K562 (cell line): ENCODE measurements at regions not wholly inside any gene's neighbourhood (a gene's known extent, or its start where the extent isn't known, plus 50 kb on each side); places are given as distances from the start of the nearest gene placed in this dataset.

Source experiments
- ATAC-seq: fragments of 200-7000 bp; cut with Tn5 transposase; 3 replicates; pipeline ENCODE4 v1.9.1; 2020; ENCODE audit warnings: moderate library complexity
- BruUV-seq: library from RNA; stranded (reverse); fragments of 400-500 nt; replicated peaks from 2 replicates; lab custom pipeline; 2021; lab: Mats Ljungman, UMichigan
- CTCF ChIA-PET: fragments of 300-600 bp; formaldehyde crosslinking; extraction: SDS; loops from one replicate; lab custom pipeline; 2021; ENCODE audit warnings: low intra/inter-chr PET ratio; lab: Yijun Ruan, JAX
- POLR2A ChIA-PET: fragments of 300-600, 350-650 bp; sonication (Branson Sonifier 250); formaldehyde crosslinking; extraction: SDS; loops from one replicate; lab custom pipeline; 2021; ENCODE audit warnings: antibody characterized with exemption, inconsistent platforms; lab: Yijun Ruan, JAX
- DNase-seq, 4 experiments: peaks; one replicate each; pipeline versions ENCODE4 v3.0.0 to v3.0.0-alpha.2; 2011 to 2018; ENCODE audit warnings: low spot score in 3 of 4, mixed read lengths in 3 of 4; ENCODE audit errors: extremely low read depth in 1 of 4
- FAIRE-seq: peaks from 2 replicates; lab custom pipeline; 2011; peaks lifted over from hg19 to GRCh38; lab: Jason Lieb, UNC
- H2AFZ ChIP-seq: 2 replicates; pipeline ENCODE4 v1.6.0; 2011; ENCODE audit warnings: low read depth, low read length, control low read depth, inconsistent platforms
- H3K27ac ChIP-seq: fragments of 200-600 bp; 3 replicates; pipeline ENCODE4 v1.8.0; 2011; ENCODE audit warnings: low read depth, mild to moderate bottlenecking, control low read depth, inconsistent platforms, low read length, moderate library complexity, mixed read lengths; ENCODE audit errors: extremely low read depth
- H3K27me3 ChIP-seq, 2 experiments: fragments of 300-600 bp in 1 of 2; 2 replicates in 1 of 2; 3 replicates in 1 of 2; pipeline versions ENCODE4 v1.6.0 to v1.8.0; 2011; ENCODE audit warnings: inconsistent platforms in 2 of 2, low read length in 2 of 2, mild to moderate bottlenecking in 1 of 2, mixed read lengths in 1 of 2, moderate library complexity in 1 of 2; ENCODE audit not compliant: control insufficient read depth in 2 of 2, insufficient read depth in 2 of 2
- H3K36me3 ChIP-seq: fragments of 300-600 bp; 3 replicates; pipeline ENCODE4 v1.8.0; 2011; ENCODE audit warnings: mild to moderate bottlenecking, low read length, inconsistent platforms; ENCODE audit not compliant: control insufficient read depth, insufficient read depth
- H3K4me1 ChIP-seq, 2 experiments: fragments of 200-600 bp in 1 of 2; replicated peaks in 1 of 2; 2 replicates in 1 of 2; 3 replicates in 1 of 2; pipeline versions ENCODE4 v1.5.1 to v1.8.0; 2011; ENCODE audit warnings: inconsistent platforms in 2 of 2, low read length in 2 of 2, mild to moderate bottlenecking in 1 of 2, mixed read lengths in 1 of 2, moderate library complexity in 1 of 2; ENCODE audit not compliant: control insufficient read depth in 2 of 2, insufficient read depth in 2 of 2
- H3K4me2 ChIP-seq: 2 replicates; pipeline ENCODE4 v1.6.1; 2011; ENCODE audit warnings: low read length, control low read depth, inconsistent platforms, mixed read lengths; ENCODE audit not compliant: insufficient read depth
- H3K4me3 ChIP-seq: fragments of 200-600 bp; sonication (generic), shearing (Covaris generic); 2 replicates; pipeline ENCODE4 v1.5.1; 2016; ENCODE audit warnings: control low read depth, inconsistent platforms
- H3K79me2 ChIP-seq: fragments of 200-600 bp; 3 replicates; pipeline ENCODE4 v1.8.0; 2011; ENCODE audit warnings: low read length, inconsistent platforms; ENCODE audit not compliant: control insufficient read depth, insufficient read depth
- H3K9ac ChIP-seq, 2 experiments: 2 replicates each; pipeline versions ENCODE4 v1.6.0 to v1.6.1; 2011; ENCODE audit warnings: low read depth in 2 of 2, low read length in 2 of 2, control low read depth in 1 of 2, inconsistent platforms in 1 of 2, mild to moderate bottlenecking in 1 of 2, mixed read lengths in 1 of 2; ENCODE audit not compliant: insufficient read depth in 1 of 2
- H3K9me1 ChIP-seq: one replicate; pipeline ENCODE4 v1.6.0; 2011; ENCODE audit warnings: inconsistent platforms, mild to moderate bottlenecking, low read length, moderate library complexity; ENCODE audit not compliant: control insufficient read depth, insufficient read depth
- H3K9me3 ChIP-seq: replicated peaks from 2 replicates; pipeline ENCODE4 v1.5.1; 2011; ENCODE audit warnings: low read depth, low read length, inconsistent platforms; ENCODE audit not compliant: control insufficient read depth, insufficient read depth
- H4K20me1 ChIP-seq: replicated peaks from 2 replicates; pipeline ENCODE4 v1.6.1; 2011; ENCODE audit warnings: low read length, inconsistent platforms, mixed read lengths; ENCODE audit not compliant: control insufficient read depth, insufficient read depth
- HDAC8 ChIP-seq: fragments of 450-650 bp; IDR thresholded peaks from 2 replicates; pipeline ENCODE4 v1.6.1; 2016; ENCODE audit warnings: mild to moderate bottlenecking, missing genetic modification characterization, moderate library complexity, missing compliant biosample characterization
- MED1 ChIP-seq: sonication (generic); formaldehyde crosslinking; IDR thresholded peaks from 2 replicates; pipeline ENCODE4 v1.8.1; 2023; ENCODE audit warnings: missing genetic modification reagents, borderline replicate concordance
- NFRKB ChIP-seq: fragments of 450-650 bp; IDR thresholded peaks from 2 replicates; pipeline ENCODE4 v1.6.1; 2016; ENCODE audit warnings: low read depth
- PTBP1 ChIP-seq: fragments of 200-400 bp; formaldehyde crosslinking; IDR thresholded peaks from 2 replicates; pipeline ENCODE4 v1.6.1; 2017; ENCODE audit warnings: low read depth, low read length
- RFX1 ChIP-seq: fragments of 450-650 bp; IDR thresholded peaks from 2 replicates; pipeline ENCODE4 v1.6.1; 2016; ENCODE audit warnings: mild to moderate bottlenecking, moderate library complexity
- SNRNP70 ChIP-seq: fragments of 200-400 bp; formaldehyde crosslinking; optimal IDR thresholded peaks from 2 replicates; pipeline ENCODE3; 2017; ENCODE audit warnings: low read depth, low read length
- TRIM25 ChIP-seq: fragments of 450-650 bp; IDR thresholded peaks from 2 replicates; pipeline ENCODE4 v1.7.0; 2016; ENCODE audit warnings: borderline replicate concordance
- TSC22D4 ChIP-seq: fragments of 450-650 bp; IDR thresholded peaks from 2 replicates; pipeline ENCODE4 v1.6.1; 2016; ENCODE audit warnings: missing genetic modification characterization, missing biosample characterization, control low read depth
- ZBTB34 ChIP-seq: fragments of 250-450 bp; sonication (Bioruptor Pico); IDR thresholded peaks from 2 replicates; pipeline ENCODE4 v1.8.0; 2021; ENCODE audit warnings: mild to moderate bottlenecking, moderate library complexity
- ZFPM2 ChIP-seq: fragments of 250-450 bp; sonication (Bioruptor Pico); IDR thresholded peaks from 2 replicates; pipeline ENCODE4 v1.5.1; 2022; ENCODE audit warnings: mild to moderate bottlenecking
- ZNF511 ChIP-seq: sonication (generic); formaldehyde crosslinking; IDR thresholded peaks from 2 replicates; pipeline ENCODE4 v1.8.0; 2022; ENCODE audit warnings: mild to moderate bottlenecking, missing genetic modification reagents
- ZNF696 ChIP-seq: fragments of 250-450 bp; sonication (Bioruptor Pico); conservative IDR thresholded peaks from 2 replicates; pipeline ENCODE4 v1.4.0; 2020; ENCODE audit warnings: mild to moderate bottlenecking, moderate library complexity
- in situ Hi-C: fragments of 300-500 bp; cut with MboI; formaldehyde crosslinking; loops from 4 replicates; pipeline ENCODE4 v1.15.0; 2018; ENCODE audit warnings: inconsistent platforms, mixed read lengths
- intact Hi-C: fragments of 100-400 bp; cut with micrococcal nuclease; formaldehyde crosslinking; loops from 2 replicates; pipeline ENCODE4 v1.14.2; 2022

DNA sequence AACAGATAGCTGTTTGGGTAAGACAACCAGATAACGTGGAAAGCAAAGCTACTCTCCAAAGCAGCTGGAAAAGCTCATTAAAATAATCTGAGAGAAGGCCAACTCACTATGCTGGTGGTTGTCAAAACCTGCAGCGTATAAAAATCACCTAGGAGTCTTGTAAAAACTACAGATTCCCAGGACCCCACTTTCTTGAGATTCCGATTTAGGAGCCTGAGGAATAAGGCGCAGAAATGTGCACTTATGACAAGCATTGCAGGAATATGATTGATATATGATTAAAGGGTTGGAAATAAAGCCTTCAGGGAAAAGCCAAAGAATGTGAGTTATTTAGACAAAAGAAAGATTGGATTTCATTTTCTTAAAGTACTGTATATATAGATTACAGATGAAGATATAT, 285.0 kb upstream of the PTGER4 start (continued):
- TF ChIP-seq MED1 (CRISPR knock-in tag) (no peak), ZFPM2 (CRISPR knock-in tag) (no peak), RFX1 (no peak), ZNF696 (no peak), ZNF511 (CRISPR knock-in tag) (no peak), ZBTB34 (CRISPR knock-in tag) (no peak), HDAC8 (tag) (no peak), TSC22D4 (no peak), SNRNP70 (no peak), PTBP1 (no peak)
- TF ChIP-seq, all 486 proteins: peak for 0

GRCh38 chr5:40391642-40392041, 288.1 kb upstream of the PTGER4 start:
- POLR2A ChIA-PET: no interaction called here
- DNase-seq (no peak), FAIRE-seq (no peak), ATAC-seq (no peak)
- Histone ChIP-seq H3K27ac (no peak overlapping the region), H3K9me3 (no peaks in the 10 kb centered on the region), H3K27me3 (no peaks in the 10 kb centered on the region), H3K36me3 (no peaks in the 10 kb centered on the region), H3K79me2 (no peaks in the 10 kb centered on the region), H3K4me1 (no peaks in the 10 kb centered on the region), H3K9me1 (no peaks in the 10 kb centered on the region), H3K9ac (no peak overlapping the region), H2AFZ (no peak overlapping the region), H4K20me1 (no peaks in the 10 kb centered on the region), H3K4me2 (no peak overlapping the region), H3K4me3 (no peak overlapping the region)
- BruUV-seq: no TSS peak
- in situ Hi-C loops (no loop called here), intact Hi-C loops (no loop called here)
- CTCF ChIA-PET: no interaction called here
- TF ChIP-seq NFRKB: no peak
- no peak for TF ChIP-seq TRIM25
